PC-3 (cell line): ENCODE measurements at regions not wholly inside any gene's neighbourhood (a gene's known extent, or its start where the extent isn't known, plus 50 kb on each side); places are given as distances from the start of the nearest gene placed in this dataset.

ENCODE experiments used
- EZH2 ChIP-seq: fragments of 300-600 bp; sonication (generic); IDR thresholded peaks from one replicate; pipeline ENCODE4 v1.6.1; 2017; ENCODE audit warnings: antibody characterized with exemption, mild to moderate bottlenecking, low read length; ENCODE audit not compliant: unreplicated experiment
- TF ChIP-seq, protein P1 (sequence below): fragments of 300-600 bp; sonication (generic); conservative IDR thresholded peaks from 2 replicates; pipeline ENCODE4 v1.5.1; 2017; ENCODE audit warnings: antibody characterized with exemption, low read depth, mild to moderate bottlenecking, low read length

DNA sequence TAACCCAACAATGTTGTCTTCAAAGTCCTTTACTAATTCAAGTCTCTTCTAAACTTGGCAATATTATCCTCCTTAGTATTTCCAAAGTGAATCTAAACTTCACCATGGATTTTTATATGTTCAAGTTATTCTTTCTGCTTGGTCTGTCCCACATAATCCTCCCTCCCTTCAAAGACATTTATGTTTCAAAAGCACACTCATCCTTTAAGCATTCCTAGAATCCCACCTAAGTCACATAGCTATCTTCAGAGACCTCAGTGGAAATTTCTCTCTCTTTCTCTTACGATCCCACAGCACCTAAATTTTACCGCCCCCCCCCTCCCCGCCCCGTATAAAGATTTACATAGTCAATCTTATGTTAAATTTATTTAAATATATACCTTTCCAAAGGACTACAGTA lies 314.9 kb upstream of the GRIA3 start:
- TF ChIP-seq, protein P1, sequence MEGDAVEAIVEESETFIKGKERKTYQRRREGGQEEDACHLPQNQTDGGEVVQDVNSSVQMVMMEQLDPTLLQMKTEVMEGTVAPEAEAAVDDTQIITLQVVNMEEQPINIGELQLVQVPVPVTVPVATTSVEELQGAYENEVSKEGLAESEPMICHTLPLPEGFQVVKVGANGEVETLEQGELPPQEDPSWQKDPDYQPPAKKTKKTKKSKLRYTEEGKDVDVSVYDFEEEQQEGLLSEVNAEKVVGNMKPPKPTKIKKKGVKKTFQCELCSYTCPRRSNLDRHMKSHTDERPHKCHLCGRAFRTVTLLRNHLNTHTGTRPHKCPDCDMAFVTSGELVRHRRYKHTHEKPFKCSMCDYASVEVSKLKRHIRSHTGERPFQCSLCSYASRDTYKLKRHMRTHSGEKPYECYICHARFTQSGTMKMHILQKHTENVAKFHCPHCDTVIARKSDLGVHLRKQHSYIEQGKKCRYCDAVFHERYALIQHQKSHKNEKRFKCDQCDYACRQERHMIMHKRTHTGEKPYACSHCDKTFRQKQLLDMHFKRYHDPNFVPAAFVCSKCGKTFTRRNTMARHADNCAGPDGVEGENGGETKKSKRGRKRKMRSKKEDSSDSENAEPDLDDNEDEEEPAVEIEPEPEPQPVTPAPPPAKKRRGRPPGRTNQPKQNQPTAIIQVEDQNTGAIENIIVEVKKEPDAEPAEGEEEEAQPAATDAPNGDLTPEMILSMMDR = no peak
- TF ChIP-seq EZH2 = no peak
